ENCODE measurements at regions not wholly inside any gene's neighbourhood (a gene's known extent, or its start where the extent isn't known, plus 50 kb on each side); places are given as distances from the start of the nearest gene placed in this dataset.

DNA sequence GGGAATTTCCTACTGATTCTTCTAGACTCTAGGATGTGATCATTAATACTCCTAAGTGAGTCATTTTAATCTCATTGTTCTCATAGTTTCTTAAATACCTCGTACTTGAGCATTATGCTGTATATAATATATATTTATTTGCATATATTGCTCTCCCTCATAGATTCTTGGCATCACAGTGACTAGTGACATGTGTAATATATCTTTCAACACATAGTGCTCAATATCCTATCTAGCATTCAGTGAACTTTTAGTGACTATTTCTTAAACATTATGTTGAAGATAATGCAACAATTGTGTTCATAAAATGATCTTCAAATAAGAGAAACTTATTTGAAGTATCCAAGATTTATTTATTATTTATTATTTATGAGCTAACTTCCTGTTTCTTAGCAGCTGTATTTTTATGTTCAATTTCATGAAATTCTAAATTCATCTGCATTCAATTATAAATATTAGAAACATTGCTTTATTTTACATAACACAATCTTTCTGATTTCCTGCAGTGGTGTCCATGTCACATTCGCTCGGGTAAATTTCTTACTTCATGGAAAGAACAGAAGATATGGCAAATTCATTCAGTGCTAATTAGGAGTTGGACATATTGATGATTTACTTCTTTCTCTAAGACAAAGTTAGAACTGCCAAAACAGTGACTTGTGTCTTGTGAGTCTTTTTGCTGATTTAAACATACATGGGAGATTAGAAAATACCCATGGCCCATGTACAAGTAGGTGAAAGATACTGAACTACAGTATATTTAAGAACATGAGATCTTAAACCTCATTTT is 1095.5 kb upstream of the IGFBP7 start:
- no peak for DNase-seq (ENCODE audit: low spot score)

- DNase-seq (ENCODE audit: low spot score): no peak
Observed at GRCh38 chr4:58192217-58192616, 1082.0 kb upstream of the IGFBP7 start.

GRCh38 chr4:58191109-58191508 is 1080.9 kb upstream of the IGFBP7 start:
- DNase-seq (ENCODE audit: low spot score): no peak

- no peak for DNase-seq (ENCODE audit: low spot score)
Observed at GRCh38 chr4:58188316-58188715, 1078.1 kb upstream of the IGFBP7 start.

GRCh38 chr4:58175024-58175423 is 1064.8 kb upstream of the IGFBP7 start:
- no peak for DNase-seq (ENCODE audit: low spot score)

- no peak for DNase-seq (ENCODE audit: low spot score)
Observed at GRCh38 chr4:58166490-58166889, 1056.3 kb upstream of the IGFBP7 start.

GRCh38 chr4:58163156-58163555 is 1053.0 kb upstream of the IGFBP7 start:
- no peak for DNase-seq (ENCODE audit: low spot score)

GRCh38 chr4:58149404-58150085 is 1039.4 kb upstream of the IGFBP7 start:
- DNase-seq (ENCODE audit: low spot score): no peak

DNA sequence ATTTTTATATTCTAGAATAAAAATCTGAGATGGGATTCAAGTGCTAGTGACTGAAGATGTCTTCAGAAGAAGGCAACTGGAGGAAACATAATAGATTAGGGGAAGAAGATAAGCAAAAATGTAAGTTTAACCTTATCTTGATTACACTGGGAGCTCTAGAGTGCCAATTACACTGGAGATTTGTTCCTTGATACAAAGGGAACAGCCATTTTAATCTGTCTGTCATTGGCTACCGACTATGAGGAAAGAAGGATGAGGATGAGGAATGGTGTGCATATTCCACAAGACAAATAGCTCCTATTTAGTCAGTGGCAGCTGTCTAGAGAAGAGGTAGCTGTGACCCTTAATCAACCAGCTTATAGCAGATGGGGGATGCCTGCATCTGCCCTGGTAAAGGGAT is 1034.5 kb upstream of the IGFBP7 start:
- no peak for DNase-seq (ENCODE audit: low spot score)

- DNase-seq (ENCODE audit: low spot score): no peak
Observed at GRCh38 chr4:58138786-58139668, 1028.8 kb upstream of the IGFBP7 start.

GRCh38 chr4:58136604-58137003 is 1026.4 kb upstream of the IGFBP7 start:
- DNase-seq (ENCODE audit: low spot score): no peak

GRCh38 chr4:58127680-58128079 is 1017.5 kb upstream of the IGFBP7 start:
- no peak for DNase-seq (ENCODE audit: low spot score)

- no peak for DNase-seq (ENCODE audit: low spot score)
Observed at GRCh38 chr4:58119298-58119697, 1009.1 kb upstream of the IGFBP7 start.

- DNase-seq (ENCODE audit: low spot score): no peak
Observed at GRCh38 chr4:58113126-58113525, 1002.9 kb upstream of the IGFBP7 start.

GRCh38 chr4:58111818-58112217 is 1001.6 kb upstream of the IGFBP7 start:
- no peak for DNase-seq (ENCODE audit: low spot score)

GRCh38 chr4:58093352-58093751 is 983.2 kb upstream of the IGFBP7 start:
- DNase-seq (ENCODE audit: low spot score): no peak

DNA sequence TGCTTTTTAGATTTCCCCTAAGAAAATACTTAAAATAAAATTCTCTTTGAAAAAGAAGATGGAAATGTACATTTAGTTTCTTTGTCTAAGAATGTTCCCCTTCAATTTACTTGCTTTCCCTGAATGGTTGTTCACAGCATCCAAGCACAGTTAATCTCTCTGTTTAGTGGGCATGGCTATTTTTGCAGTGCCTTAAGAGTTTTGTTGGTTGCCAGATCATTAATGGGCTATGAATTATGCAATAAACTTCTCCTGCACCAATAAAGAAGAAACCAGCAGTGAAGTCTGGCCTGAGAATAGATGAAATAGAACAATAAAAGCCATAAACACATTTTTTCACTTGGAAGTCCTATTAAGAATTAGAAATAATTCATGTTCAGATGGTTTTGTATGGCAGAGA is 980.4 kb upstream of the IGFBP7 start:
- no peak for DNase-seq (ENCODE audit: low spot score)

- no peak for DNase-seq (ENCODE audit: low spot score)
Observed at GRCh38 chr4:58081356-58081755, 971.2 kb upstream of the IGFBP7 start.

- no peak for DNase-seq (ENCODE audit: low spot score)
Observed at GRCh38 chr4:58075724-58076123, 965.5 kb upstream of the IGFBP7 start.

- no peak for DNase-seq (ENCODE audit: low spot score)
Observed at GRCh38 chr4:58074382-58074781, 964.2 kb upstream of the IGFBP7 start.

- no peak for DNase-seq (ENCODE audit: low spot score)
Observed at GRCh38 chr4:58070726-58071125, 960.5 kb upstream of the IGFBP7 start.

DNA sequence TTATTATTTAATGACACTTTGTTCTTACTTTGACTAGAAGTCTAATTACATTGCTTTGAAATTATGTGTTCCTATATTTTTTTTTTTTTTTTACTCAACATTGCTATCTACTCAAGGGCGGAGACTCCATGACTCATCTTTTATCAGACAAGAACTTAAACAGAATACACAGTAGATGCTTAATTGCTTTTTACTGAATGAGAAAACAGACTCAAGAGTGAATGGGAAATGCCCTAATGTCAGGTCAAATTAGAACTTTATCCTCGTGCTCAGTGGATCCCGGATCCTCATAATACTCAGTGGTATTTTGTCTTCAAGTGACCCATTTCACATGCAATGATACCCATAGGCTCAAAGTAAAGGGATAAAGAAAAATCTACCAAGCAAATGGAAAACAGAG is 954.5 kb upstream of the IGFBP7 start:
- DNase-seq (ENCODE audit: low spot score): no peak
